ENCODE measurements at regions not wholly inside any gene's neighbourhood (a gene's known extent, or its start where the extent isn't known, plus 50 kb on each side); places are given as distances from the start of the nearest gene placed in this dataset.

DNA sequence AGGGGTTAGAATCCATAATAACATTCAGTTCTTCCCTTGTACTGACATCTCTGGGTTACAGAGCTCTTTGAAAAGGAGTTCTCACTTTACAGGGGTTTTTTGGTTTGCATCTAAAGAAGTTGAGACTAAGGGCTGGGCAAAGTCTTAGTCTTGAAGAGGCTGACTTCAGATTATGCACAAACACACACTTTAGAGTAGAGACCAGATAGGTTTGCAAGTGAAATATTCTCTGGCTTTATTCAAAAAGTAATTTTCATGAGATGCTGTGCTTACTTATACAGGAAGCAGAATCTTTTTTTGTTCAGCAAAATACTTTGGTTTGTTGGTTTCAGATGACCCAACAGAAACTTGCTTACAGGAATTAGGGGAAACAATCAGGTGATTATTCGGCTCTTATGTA, 410.9 kb upstream of the LRRTM1 start:
- TF ChIP-seq, protein P1, sequence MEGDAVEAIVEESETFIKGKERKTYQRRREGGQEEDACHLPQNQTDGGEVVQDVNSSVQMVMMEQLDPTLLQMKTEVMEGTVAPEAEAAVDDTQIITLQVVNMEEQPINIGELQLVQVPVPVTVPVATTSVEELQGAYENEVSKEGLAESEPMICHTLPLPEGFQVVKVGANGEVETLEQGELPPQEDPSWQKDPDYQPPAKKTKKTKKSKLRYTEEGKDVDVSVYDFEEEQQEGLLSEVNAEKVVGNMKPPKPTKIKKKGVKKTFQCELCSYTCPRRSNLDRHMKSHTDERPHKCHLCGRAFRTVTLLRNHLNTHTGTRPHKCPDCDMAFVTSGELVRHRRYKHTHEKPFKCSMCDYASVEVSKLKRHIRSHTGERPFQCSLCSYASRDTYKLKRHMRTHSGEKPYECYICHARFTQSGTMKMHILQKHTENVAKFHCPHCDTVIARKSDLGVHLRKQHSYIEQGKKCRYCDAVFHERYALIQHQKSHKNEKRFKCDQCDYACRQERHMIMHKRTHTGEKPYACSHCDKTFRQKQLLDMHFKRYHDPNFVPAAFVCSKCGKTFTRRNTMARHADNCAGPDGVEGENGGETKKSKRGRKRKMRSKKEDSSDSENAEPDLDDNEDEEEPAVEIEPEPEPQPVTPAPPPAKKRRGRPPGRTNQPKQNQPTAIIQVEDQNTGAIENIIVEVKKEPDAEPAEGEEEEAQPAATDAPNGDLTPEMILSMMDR (optimal IDR thresholded peaks at IDR 0.05 in 1 of 3, IDR thresholded peaks at IDR 0.05 in 1 of 3, conservative IDR thresholded peaks at IDR 0.05 in 1 of 3; ENCODE audit: extremely low read depth in 1 of 3, insufficient read depth in 2 of 3, low read length in 3 of 3): no peak
- no peak for TF ChIP-seq EZH2 (IDR thresholded peaks at IDR 0.05; ENCODE audit: low read length)
